Keratinocyte (primary cell): ENCODE measurements at regions not wholly inside any gene's neighbourhood (a gene's known extent, or its start where the extent isn't known, plus 50 kb on each side); places are given as distances from the start of the nearest gene placed in this dataset.

ENCODE experiments used
- DNase-seq: peaks from one replicate; pipeline ENCODE4 v3.0.0-alpha.2; 2011; ENCODE audit warnings: low read depth, missing footprints, low spot score
- FAIRE-seq: peaks from 2 replicates; lab custom pipeline; 2011; peaks lifted over from hg19 to GRCh38; lab: Jason Lieb, UNC
- H2AFZ ChIP-seq: 2 replicates; pipeline ENCODE4 v1.6.0; 2012; ENCODE audit warnings: low read length, control low read depth, inconsistent platforms; ENCODE audit not compliant: control insufficient read depth
- H3K27ac ChIP-seq: 2 replicates; pipeline ENCODE4 v1.5.1; 2011; ENCODE audit warnings: low read length; ENCODE audit not compliant: control insufficient read depth, insufficient read depth
- H3K27me3 ChIP-seq: 3 replicates; pipeline ENCODE4 v1.6.0; 2011; ENCODE audit warnings: low read length; ENCODE audit not compliant: control insufficient read depth, insufficient read depth; ENCODE audit errors: extremely low read depth
- H3K36me3 ChIP-seq, 2 experiments: 2 replicates in 1 of 2; 3 replicates in 1 of 2; pipeline ENCODE4 v1.5.1; 2011; ENCODE audit warnings: low read length in 2 of 2, mild to moderate bottlenecking in 1 of 2; ENCODE audit not compliant: control insufficient read depth in 2 of 2, insufficient read depth in 2 of 2; ENCODE audit errors: extremely low read depth in 1 of 2
- H3K4me1 ChIP-seq: 3 replicates; pipeline ENCODE4 v1.5.1; 2011; ENCODE audit warnings: low read length; ENCODE audit not compliant: control insufficient read depth, insufficient read depth; ENCODE audit errors: extremely low read depth
- H3K4me2 ChIP-seq: 3 replicates; pipeline ENCODE4 v1.6.0; 2011; ENCODE audit warnings: low read depth, low read length; ENCODE audit not compliant: control insufficient read depth, insufficient read depth; ENCODE audit errors: extremely low read depth
- H3K4me3 ChIP-seq, 3 experiments: fragments of 200-600 bp in 1 of 3; sonication (generic) in 1 of 3; 2 replicates in 2 of 3; 3 replicates in 1 of 3; pipeline ENCODE4 v1.5.1; 2011 to 2016; ENCODE audit warnings: low read length in 3 of 3, mild to moderate bottlenecking in 3 of 3, control low read depth in 2 of 3, inconsistent platforms in 1 of 3, low read depth in 1 of 3, mixed read lengths in 1 of 3, mixed run types in 1 of 3, moderate library complexity in 1 of 3; ENCODE audit not compliant: control insufficient read depth in 2 of 3, insufficient read depth in 2 of 3; ENCODE audit errors: extremely low read depth in 1 of 3
- H3K79me2 ChIP-seq: 2 replicates; pipeline ENCODE4 v1.6.0; 2012; ENCODE audit warnings: low read length; ENCODE audit not compliant: control insufficient read depth, insufficient read depth
- H3K9ac ChIP-seq: 3 replicates; pipeline ENCODE4 v1.6.0; 2011; ENCODE audit warnings: low read length; ENCODE audit not compliant: control insufficient read depth, insufficient read depth; ENCODE audit errors: extremely low read depth
- H3K9me1 ChIP-seq: 3 replicates; pipeline ENCODE4 v1.6.0; 2011; ENCODE audit warnings: low read length; ENCODE audit not compliant: control insufficient read depth, insufficient read depth; ENCODE audit errors: extremely low read depth
- H3K9me3 ChIP-seq: 2 replicates; pipeline ENCODE4 v1.5.1; 2012; ENCODE audit warnings: low read depth, low read length; ENCODE audit not compliant: control insufficient read depth
- H4K20me1 ChIP-seq: 3 replicates; pipeline ENCODE4 v1.6.0; 2011; ENCODE audit warnings: low read length; ENCODE audit not compliant: control insufficient read depth, insufficient read depth; ENCODE audit errors: extremely low read depth
- CTCF ChIP-seq, 3 experiments: IDR thresholded peaks in 1 of 3; conservative IDR thresholded peaks in 1 of 3; optimal IDR thresholded peaks in 1 of 3; 2 replicates in 2 of 3; 3 replicates in 1 of 3; pipeline versions ENCODE3 to v1.5.1; 2011; ENCODE audit warnings: low read length in 3 of 3, mild to moderate bottlenecking in 3 of 3, moderate library complexity in 2 of 3, control low read depth in 1 of 3, inconsistent platforms in 1 of 3; ENCODE audit not compliant: insufficient read depth in 2 of 3; ENCODE audit errors: extremely low read depth in 1 of 3
- EZH2 ChIP-seq: IDR thresholded peaks from one replicate; pipeline ENCODE4 v1.6.1; 2012; ENCODE audit warnings: inconsistent platforms, mild to moderate bottlenecking, low read length, moderate library complexity
- dilution Hi-C: fragments of 300-500 bp; cut with MboI; formaldehyde crosslinking; loops from one replicate; pipeline ENCODE4 v1.7.0; 2020; ENCODE audit warnings: low sequenced_read_pairs; ENCODE audit not compliant: extremely low pct_ligation_motif_present

GRCh38 chr10:78933828-78934531 is 134.8 kb upstream of the ZMIZ1 start:
- Histone ChIP-seq H3K27ac (no peak overlapping the region), H3K9ac (no peak overlapping the region), H3K4me1 (no peaks in the 10 kb centered on the region), H4K20me1 (no peaks in the 10 kb centered on the region), H3K4me3 (no peak overlapping the region), H3K4me2 (no peak overlapping the region), H3K9me3 (no peaks in the 10 kb centered on the region), H2AFZ (no peak overlapping the region), H3K9me1 (no peaks in the 10 kb centered on the region), H3K36me3 (no peaks in the 10 kb centered on the region), H3K27me3 (peaks cover 34% of the 10 kb centered on the region), H3K79me2 (no peaks in the 10 kb centered on the region)
- FAIRE-seq (no peak), DNase-seq (no peak)
- no peak for TF ChIP-seq EZH2
- dilution Hi-C loops, result no loop called here

DNA sequence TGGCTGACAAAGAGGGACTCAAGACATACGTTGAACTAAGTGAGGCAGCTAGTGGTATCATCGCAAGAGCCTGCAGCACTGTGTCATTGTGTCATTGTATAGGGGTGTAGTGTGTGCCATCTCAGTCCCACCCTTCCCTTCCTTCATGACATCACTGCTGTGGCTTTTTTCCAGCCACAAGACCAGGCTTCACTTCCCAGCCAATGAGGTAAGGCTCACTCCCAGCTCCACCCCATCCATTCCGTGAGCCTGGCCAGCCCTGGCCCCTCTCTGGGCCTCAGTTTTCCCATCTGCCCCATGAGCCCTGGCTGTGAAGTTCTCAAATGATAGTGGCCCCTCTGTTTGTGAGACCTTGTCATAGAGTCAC is 134.3 kb upstream of the ZMIZ1 start:
- DNase-seq, result no peak
- no peaks in the 10 kb centered on the region for H3K4me1 ChIP-seq

More for the DNA sequence above, 134.3 kb upstream of the ZMIZ1 start:
- Histone ChIP-seq H2AFZ (no peak overlapping the region), H3K36me3 (no peaks in the 10 kb centered on the region), H3K79me2 (no peaks in the 10 kb centered on the region), H4K20me1 (no peaks in the 10 kb centered on the region), H3K4me3 (no peak overlapping the region), H3K9me3 (no peaks in the 10 kb centered on the region), H3K9me1 (no peaks in the 10 kb centered on the region), H3K27ac (no peak overlapping the region), H3K4me2 (no peak overlapping the region), H3K27me3 (peaks cover 34% of the 10 kb centered on the region), H3K9ac (no peak overlapping the region)
- TF ChIP-seq CTCF (optimal IDR thresholded peaks at IDR 0.05 in 1 of 3, IDR thresholded peaks at IDR 0.05 in 1 of 3, conservative IDR thresholded peaks at IDR 0.05 in 1 of 3; ENCODE audit: extremely low read depth in 1 of 3, insufficient read depth in 2 of 3, low read length in 3 of 3), result no peak
- TF ChIP-seq EZH2, result no peak
- dilution Hi-C loops, result no loop called here
- FAIRE-seq, result no peak
